ENCODE measurements at regions not wholly inside any gene's neighbourhood (a gene's known extent, or its start where the extent isn't known, plus 50 kb on each side); places are given as distances from the start of the nearest gene placed in this dataset.

GRCh38 chr1:59198564-59198963 lies 98.3 kb upstream of the FGGY start:
- H3K4me3 ChIP-seq (ENCODE audit: low read depth, low read length), result no peak overlapping the region
- DNase-seq (ENCODE audit: low read depth), result no peak
- TF ChIP-seq POLR2A (IDR thresholded peaks at IDR 0.05; ENCODE audit: extremely low read depth, insufficient read length) (no peak), MYC (IDR thresholded peaks at IDR 0.05; ENCODE audit: low read depth, low read length) (no peak)
- TF ChIP-seq, protein P1, sequence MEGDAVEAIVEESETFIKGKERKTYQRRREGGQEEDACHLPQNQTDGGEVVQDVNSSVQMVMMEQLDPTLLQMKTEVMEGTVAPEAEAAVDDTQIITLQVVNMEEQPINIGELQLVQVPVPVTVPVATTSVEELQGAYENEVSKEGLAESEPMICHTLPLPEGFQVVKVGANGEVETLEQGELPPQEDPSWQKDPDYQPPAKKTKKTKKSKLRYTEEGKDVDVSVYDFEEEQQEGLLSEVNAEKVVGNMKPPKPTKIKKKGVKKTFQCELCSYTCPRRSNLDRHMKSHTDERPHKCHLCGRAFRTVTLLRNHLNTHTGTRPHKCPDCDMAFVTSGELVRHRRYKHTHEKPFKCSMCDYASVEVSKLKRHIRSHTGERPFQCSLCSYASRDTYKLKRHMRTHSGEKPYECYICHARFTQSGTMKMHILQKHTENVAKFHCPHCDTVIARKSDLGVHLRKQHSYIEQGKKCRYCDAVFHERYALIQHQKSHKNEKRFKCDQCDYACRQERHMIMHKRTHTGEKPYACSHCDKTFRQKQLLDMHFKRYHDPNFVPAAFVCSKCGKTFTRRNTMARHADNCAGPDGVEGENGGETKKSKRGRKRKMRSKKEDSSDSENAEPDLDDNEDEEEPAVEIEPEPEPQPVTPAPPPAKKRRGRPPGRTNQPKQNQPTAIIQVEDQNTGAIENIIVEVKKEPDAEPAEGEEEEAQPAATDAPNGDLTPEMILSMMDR (IDR thresholded peaks at IDR 0.05; ENCODE audit: low read depth, low read length), result no peak
- TF ChIP-seq, protein P2, sequence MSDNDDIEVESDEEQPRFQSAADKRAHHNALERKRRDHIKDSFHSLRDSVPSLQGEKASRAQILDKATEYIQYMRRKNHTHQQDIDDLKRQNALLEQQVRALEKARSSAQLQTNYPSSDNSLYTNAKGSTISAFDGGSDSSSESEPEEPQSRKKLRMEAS (IDR thresholded peaks at IDR 0.05; ENCODE audit: low read depth, low read length), result no peak

DNA sequence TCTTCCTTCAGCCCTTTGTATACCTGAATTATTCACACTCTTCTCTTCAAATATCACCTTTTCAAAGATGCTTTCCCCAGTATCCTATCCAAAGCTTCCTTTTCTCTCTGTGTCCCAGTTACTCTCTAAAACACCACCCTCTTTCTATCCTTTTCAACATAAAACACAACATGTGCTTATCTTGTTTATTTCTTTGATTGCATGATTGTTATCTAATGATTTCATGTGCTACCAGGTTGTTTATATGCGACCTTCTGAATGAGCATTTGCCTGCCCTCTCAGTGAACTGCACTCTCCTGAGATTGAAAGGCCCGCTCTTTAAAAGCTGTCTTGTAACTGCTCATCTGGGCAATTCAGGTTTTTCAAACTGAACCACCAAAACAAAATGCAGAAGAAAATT lies 97.7 kb upstream of the FGGY start:
- H3K4me3 ChIP-seq (ENCODE audit: low read depth, low read length), result no peak overlapping the region
- TF ChIP-seq, protein P1 (IDR thresholded peaks at IDR 0.05; ENCODE audit: low read depth, low read length), result no peak
- TF ChIP-seq POLR2A (IDR thresholded peaks at IDR 0.05; ENCODE audit: extremely low read depth, insufficient read length) (no peak), MYC (IDR thresholded peaks at IDR 0.05; ENCODE audit: low read depth, low read length) (no peak)
- TF ChIP-seq, protein P2 (IDR thresholded peaks at IDR 0.05; ENCODE audit: low read depth, low read length), result no peak
- no peak for DNase-seq (ENCODE audit: low read depth)

- TF ChIP-seq, protein P1 (IDR thresholded peaks at IDR 0.05; ENCODE audit: low read depth, low read length), result no peak
- TF ChIP-seq, protein P2 (IDR thresholded peaks at IDR 0.05; ENCODE audit: low read depth, low read length), result no peak
- TF ChIP-seq POLR2A (IDR thresholded peaks at IDR 0.05; ENCODE audit: extremely low read depth, insufficient read length) (no peak), MYC (IDR thresholded peaks at IDR 0.05; ENCODE audit: low read depth, low read length) (no peak)
- DNase-seq (ENCODE audit: low read depth), result no peak
- H3K4me3 ChIP-seq (ENCODE audit: low read depth, low read length), result no peak overlapping the region
Measured at GRCh38 chr1:59199719-59200376, 97.0 kb upstream of the FGGY start.

DNA sequence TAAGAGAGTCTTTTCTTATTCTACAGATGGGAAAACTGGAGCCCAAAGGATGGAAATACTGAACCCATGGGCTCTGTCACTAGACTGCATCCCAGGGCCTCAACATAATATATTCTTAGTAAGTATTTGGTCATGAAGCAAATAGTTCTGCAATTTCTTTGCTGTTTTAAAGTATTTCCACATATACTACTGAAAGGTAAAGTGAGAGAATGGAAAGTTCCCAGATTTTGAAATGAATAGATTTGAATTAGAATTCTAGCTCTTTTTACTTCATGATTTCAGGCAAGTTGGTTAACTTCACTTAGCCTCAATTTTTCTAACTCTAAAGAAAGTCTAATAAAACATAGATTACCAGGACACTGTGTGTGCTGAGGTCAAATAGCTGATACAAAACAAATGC lies 95.6 kb upstream of the FGGY start:
- no peak for DNase-seq (ENCODE audit: low read depth)
- TF ChIP-seq MYC (IDR thresholded peaks at IDR 0.05; ENCODE audit: low read depth, low read length), result no peak
- TF ChIP-seq, protein P1 (IDR thresholded peaks at IDR 0.05; ENCODE audit: low read depth, low read length), result no peak
- no peak for TF ChIP-seq POLR2A (IDR thresholded peaks at IDR 0.05; ENCODE audit: extremely low read depth, insufficient read length)
- TF ChIP-seq, protein P2 (IDR thresholded peaks at IDR 0.05; ENCODE audit: low read depth, low read length), result no peak
- no peak overlapping the region for H3K4me3 ChIP-seq (ENCODE audit: low read depth, low read length)

DNA sequence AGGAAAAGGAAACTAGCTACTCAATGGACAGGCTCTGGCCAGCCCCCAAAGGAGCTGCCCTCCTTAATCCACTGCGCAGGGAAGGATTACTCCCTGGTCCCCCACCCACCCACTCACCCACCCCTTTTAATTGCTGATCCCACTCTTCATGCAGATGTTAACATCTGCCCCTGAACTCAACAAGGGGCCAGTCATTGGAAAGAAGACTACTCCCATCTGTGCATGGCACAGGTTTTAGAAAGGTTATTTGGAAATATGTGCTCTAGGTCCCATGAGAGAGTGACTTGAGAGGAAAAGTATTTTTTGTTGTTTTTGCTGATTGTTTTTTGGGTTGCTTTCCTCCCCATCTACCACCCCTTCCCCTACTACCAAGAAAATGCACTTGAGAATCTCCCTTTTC lies 94.4 kb upstream of the FGGY start:
- DNase-seq (ENCODE audit: low read depth), result no peak
- no peak overlapping the region for H3K4me3 ChIP-seq (ENCODE audit: low read depth, low read length)
- TF ChIP-seq, protein P1 (IDR thresholded peaks at IDR 0.05; ENCODE audit: low read depth, low read length), result no peak
- TF ChIP-seq, protein P2 (IDR thresholded peaks at IDR 0.05; ENCODE audit: low read depth, low read length), result no peak
- no peak for TF ChIP-seq POLR2A (IDR thresholded peaks at IDR 0.05; ENCODE audit: extremely low read depth, insufficient read length)
- no peak for TF ChIP-seq MYC (IDR thresholded peaks at IDR 0.05; ENCODE audit: low read depth, low read length)

All from NB4 (cell line).